Upper lobe of left lung (tissue), 4 donors: ENCODE measurements at regions not wholly inside any gene's neighbourhood (a gene's known extent, or its start where the extent isn't known, plus 50 kb on each side); places are given as distances from the start of the nearest gene placed in this dataset.

Source experiments
- EP300 ChIP-seq, 4 donors: sonication (generic); formaldehyde crosslinking; IDR thresholded peaks; one replicate each; pipeline ENCODE4 v1.5.1; 2017; ENCODE audit warnings: antibody characterized with exemption in 4 of 4, control low read depth in 2 of 4
- POLR2A ChIP-seq, 4 donors: fragments of 450-650 bp; IDR thresholded peaks; one replicate each; pipeline ENCODE4 v1.5.1; 2016 to 2017; ENCODE audit warnings: antibody characterized with exemption in 4 of 4, mild to moderate bottlenecking in 2 of 4
- POLR2AphosphoS5 ChIP-seq, 2 donors: sonication (generic); formaldehyde crosslinking; IDR thresholded peaks; one replicate each; pipeline ENCODE4 v1.5.1; 2017; ENCODE audit warnings: antibody characterized with exemption in 2 of 2
- TF ChIP-seq, protein P1 (sequence below), 6 experiments: fragments of 450-650 bp in 4 of 6; fragments of 200-600 bp in 2 of 6; sonication (generic) in 2 of 6; IDR thresholded peaks; one replicate each; pipeline ENCODE4 v1.5.1; 2016 to 2019; ENCODE audit warnings: antibody characterized with exemption in 6 of 6

DNA sequence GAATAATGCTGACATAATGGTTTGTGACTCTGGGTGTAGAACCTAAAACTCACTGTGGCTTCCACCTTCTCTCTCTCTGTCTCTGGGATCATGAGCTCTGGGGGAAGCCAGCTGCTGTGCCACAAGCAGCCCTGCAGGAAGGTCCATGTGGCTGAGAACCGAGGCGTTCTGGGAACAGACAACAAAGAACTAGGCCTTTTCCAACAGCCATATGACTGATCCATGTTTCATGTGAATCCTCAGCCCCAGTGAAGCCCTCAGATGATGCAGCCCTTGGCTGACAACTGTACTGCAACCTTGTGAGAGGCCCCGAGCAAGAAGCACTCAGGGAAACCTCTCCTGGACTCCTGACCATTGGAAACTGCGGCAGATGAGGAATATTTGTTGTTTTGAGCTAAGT is 56.6 kb downstream of the HLA-G start:
- TF ChIP-seq POLR2AphosphoS5 (IDR thresholded peaks at IDR 0.05) (no peak), POLR2A (IDR thresholded peaks at IDR 0.05) (no peak), EP300 (IDR thresholded peaks at IDR 0.05) (no peak)
- TF ChIP-seq, protein P1, sequence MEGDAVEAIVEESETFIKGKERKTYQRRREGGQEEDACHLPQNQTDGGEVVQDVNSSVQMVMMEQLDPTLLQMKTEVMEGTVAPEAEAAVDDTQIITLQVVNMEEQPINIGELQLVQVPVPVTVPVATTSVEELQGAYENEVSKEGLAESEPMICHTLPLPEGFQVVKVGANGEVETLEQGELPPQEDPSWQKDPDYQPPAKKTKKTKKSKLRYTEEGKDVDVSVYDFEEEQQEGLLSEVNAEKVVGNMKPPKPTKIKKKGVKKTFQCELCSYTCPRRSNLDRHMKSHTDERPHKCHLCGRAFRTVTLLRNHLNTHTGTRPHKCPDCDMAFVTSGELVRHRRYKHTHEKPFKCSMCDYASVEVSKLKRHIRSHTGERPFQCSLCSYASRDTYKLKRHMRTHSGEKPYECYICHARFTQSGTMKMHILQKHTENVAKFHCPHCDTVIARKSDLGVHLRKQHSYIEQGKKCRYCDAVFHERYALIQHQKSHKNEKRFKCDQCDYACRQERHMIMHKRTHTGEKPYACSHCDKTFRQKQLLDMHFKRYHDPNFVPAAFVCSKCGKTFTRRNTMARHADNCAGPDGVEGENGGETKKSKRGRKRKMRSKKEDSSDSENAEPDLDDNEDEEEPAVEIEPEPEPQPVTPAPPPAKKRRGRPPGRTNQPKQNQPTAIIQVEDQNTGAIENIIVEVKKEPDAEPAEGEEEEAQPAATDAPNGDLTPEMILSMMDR (IDR thresholded peaks at IDR 0.05), result no peak
